Prostate gland (tissue), 2 donors: ENCODE measurements at regions not wholly inside any gene's neighbourhood (a gene's known extent, or its start where the extent isn't known, plus 50 kb on each side); places are given as distances from the start of the nearest gene placed in this dataset.

Source experiments
- DNase-seq: peaks from one replicate; pipeline ENCODE4 v3.0.0-alpha.2; 2019; ENCODE audit warnings: low spot score
- H3K27ac ChIP-seq, 2 donors: fragments of 200-600 bp; sonication (generic); 2 replicates each; pipeline ENCODE4 v1.5.1; 2017 to 2019
- H3K27me3 ChIP-seq: fragments of 200-600 bp; sonication (generic); replicated peaks from 2 replicates; pipeline ENCODE4 v1.5.1; 2019; ENCODE audit not compliant: insufficient read depth
- H3K36me3 ChIP-seq, 2 donors: fragments of 200-600 bp; sonication (generic); 1 replicate in 1 of 2; 2 replicates in 1 of 2; pipeline versions ENCODE4 v1.5.1 to v1.8.1; 2017 to 2019
- H3K4me1 ChIP-seq: fragments of 200-600 bp; sonication (generic); replicated peaks from 2 replicates; pipeline ENCODE4 v1.5.1; 2019
- H3K4me3 ChIP-seq, 2 donors: fragments of 200-600 bp; sonication (generic); 2 replicates each; pipeline ENCODE4 v1.5.1; 2017 to 2019
- H3K9me3 ChIP-seq: fragments of 200-600 bp; sonication (generic); 2 replicates; pipeline ENCODE4 v1.5.1; 2017
- POLR2A ChIP-seq: fragments of 450-650 bp; IDR thresholded peaks from one replicate; pipeline ENCODE4 v1.6.1; 2016; ENCODE audit warnings: antibody characterized with exemption, mild to moderate bottlenecking
- POLR2AphosphoS5 ChIP-seq: sonication (generic); formaldehyde crosslinking; IDR thresholded peaks from one replicate; pipeline ENCODE4 v1.6.1; 2017; ENCODE audit warnings: antibody characterized with exemption
- WGBS: methylation state at CpG from one replicate; pipeline ENCODE4 v1.1.5; 2018; 5-methylcytosine and 5-hydroxymethylcytosine counted together
- intact Hi-C: fragments of 100-400 bp; cut with DNase I; formaldehyde crosslinking; loops from one replicate; pipeline ENCODE4 v1.14.2; 2022
- TF ChIP-seq, protein P1 (sequence below), 4 experiments: fragments of 200-600 bp in 2 of 4; fragments of 450-650 bp in 2 of 4; sonication (generic) in 2 of 4; IDR thresholded peaks; 1 replicate in 3 of 4; 2 replicates in 1 of 4; pipeline ENCODE4 v1.5.1; 2016 to 2019; ENCODE audit warnings: antibody characterized with exemption in 4 of 4, mild to moderate bottlenecking in 2 of 4, moderate library complexity in 2 of 4

- H3K4me1 ChIP-seq, result no peaks in the 10 kb centered on the region
- TF ChIP-seq POLR2A (no peak), POLR2AphosphoS5 (no peak)
- TF ChIP-seq, protein P1, sequence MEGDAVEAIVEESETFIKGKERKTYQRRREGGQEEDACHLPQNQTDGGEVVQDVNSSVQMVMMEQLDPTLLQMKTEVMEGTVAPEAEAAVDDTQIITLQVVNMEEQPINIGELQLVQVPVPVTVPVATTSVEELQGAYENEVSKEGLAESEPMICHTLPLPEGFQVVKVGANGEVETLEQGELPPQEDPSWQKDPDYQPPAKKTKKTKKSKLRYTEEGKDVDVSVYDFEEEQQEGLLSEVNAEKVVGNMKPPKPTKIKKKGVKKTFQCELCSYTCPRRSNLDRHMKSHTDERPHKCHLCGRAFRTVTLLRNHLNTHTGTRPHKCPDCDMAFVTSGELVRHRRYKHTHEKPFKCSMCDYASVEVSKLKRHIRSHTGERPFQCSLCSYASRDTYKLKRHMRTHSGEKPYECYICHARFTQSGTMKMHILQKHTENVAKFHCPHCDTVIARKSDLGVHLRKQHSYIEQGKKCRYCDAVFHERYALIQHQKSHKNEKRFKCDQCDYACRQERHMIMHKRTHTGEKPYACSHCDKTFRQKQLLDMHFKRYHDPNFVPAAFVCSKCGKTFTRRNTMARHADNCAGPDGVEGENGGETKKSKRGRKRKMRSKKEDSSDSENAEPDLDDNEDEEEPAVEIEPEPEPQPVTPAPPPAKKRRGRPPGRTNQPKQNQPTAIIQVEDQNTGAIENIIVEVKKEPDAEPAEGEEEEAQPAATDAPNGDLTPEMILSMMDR (IDR thresholded peaks at IDR 0.05), result no peak
- H3K36me3 ChIP-seq, result no peaks in the 10 kb centered on the region
- no peak overlapping the region for H3K27ac ChIP-seq
- no peaks in the 10 kb centered on the region for H3K9me3 ChIP-seq
- H3K4me3 ChIP-seq, result no peak overlapping the region
- H3K27me3 ChIP-seq, result no peaks in the 10 kb centered on the region
- intact Hi-C loops, result no loop called here
- WGBS, result 50% methylated on average over 6 of the region's 6 CpGs
- DNase-seq, result no peak
Measured at GRCh38 chr16:11429823-11430222, 84.6 kb downstream of the RMI2 start.

DNA sequence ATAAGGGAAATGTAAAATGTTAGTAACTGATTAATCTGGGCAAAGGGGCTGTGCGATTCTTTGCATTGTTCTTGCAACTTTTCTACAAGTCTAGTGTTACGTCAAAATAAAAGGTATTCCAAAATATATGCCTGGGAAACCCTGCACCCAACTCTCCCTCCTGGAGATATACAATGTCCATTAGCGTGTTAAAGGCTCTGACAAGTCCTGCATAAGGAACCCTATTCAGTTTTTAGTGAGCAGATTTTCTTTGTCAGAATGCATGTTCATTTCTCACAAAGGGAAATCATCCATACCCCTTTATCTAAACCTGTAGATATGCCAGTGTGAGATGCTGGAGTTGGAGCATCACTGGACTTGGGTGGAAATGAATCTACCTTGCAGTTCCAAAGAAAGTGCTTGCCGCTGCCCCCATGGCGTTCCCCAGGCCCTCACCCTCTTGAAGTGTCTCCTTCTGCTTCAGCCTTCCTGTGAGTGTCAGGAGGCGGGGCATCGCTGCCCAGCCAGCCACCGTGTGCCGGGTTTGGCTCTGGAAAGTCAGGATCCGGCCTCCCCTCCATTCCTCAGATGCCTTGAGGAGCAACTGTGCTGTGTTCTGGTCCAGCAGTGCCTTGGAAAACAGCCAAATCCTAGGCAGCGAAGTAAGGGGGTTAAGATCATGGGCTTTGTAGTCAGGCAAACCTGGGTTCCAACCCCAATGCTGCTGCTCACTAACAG lies 85.5 kb downstream of the RMI2 start:
- 55% methylated on average over 9 of the region's 11 CpGs for WGBS
- Histone ChIP-seq H3K4me3 (no peak overlapping the region), H3K36me3 (no peaks in the 10 kb centered on the region), H3K27me3 (no peaks in the 10 kb centered on the region), H3K4me1 (no peaks in the 10 kb centered on the region), H3K27ac (no peak overlapping the region), H3K9me3 (no peaks in the 10 kb centered on the region)
- intact Hi-C loops, result no loop called here
- TF ChIP-seq POLR2AphosphoS5 (no peak), POLR2A (no peak)
- TF ChIP-seq, protein P1 (IDR thresholded peaks at IDR 0.05), result no peak
- DNase-seq, result no peak

DNA sequence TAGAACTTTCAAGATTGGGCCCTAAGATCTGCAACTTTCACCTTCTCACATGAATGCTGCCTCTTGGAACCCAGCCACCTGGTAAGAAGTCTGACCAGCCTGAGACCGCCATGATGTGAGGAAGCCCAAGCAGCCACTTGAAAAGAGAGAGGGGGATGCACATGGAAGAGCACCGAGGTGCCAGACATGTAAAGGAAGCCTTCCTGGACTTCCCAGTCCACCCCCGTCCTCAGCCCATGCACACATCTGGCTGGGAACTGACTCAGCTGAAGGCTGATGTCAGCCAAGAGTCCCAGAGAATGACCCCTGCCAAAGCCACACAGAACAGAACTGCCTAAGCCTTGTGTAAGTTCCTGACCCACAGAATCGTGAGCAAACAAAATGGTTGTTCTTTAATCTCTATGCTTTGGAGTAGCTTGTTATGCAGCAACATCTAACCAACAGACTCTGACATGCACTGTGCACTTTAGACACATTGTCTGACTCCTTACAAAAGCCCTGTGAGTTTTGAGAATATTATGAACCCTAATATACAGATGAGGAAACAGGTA lies 86.7 kb downstream of the RMI2 start:
- intact Hi-C loops, result no loop called here
- TF ChIP-seq, protein P1 (IDR thresholded peaks at IDR 0.05), result no peak
- DNase-seq, result no peak

DNA sequence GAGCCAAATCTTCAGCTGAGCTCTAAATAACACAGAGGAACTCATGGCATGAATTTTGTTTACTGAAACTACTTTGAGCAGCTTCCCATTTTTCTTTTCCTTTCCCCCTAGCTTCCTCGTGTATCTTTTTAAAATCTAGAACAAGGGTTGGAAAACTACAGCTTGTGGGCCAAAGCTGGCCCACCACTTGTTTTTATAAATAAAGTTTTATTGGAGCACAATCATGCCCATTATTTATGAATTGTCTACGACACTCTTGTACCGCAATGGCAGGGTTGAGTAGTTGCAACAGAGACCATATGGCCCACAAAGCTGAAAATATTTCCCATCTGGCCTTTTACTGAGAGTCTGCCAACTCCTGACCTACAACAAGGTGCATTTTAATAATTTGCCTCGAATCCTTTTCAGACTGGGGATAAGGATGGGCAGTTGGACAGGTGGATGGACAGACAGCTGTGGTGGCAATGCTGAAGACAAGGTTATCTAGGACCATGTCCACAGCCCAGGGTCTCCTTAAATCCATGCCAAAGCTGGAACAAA lies 87.7 kb downstream of the RMI2 start:
- Histone ChIP-seq H3K27ac (no peak overlapping the region), H3K36me3 (no peaks in the 10 kb centered on the region), H3K4me3 (no peak overlapping the region), H3K9me3 (no peaks in the 10 kb centered on the region), H3K27me3 (no peaks in the 10 kb centered on the region), H3K4me1 (no peaks in the 10 kb centered on the region)
- no peak for TF ChIP-seq POLR2AphosphoS5
- TF ChIP-seq POLR2A, result no peak
- TF ChIP-seq, protein P1 (IDR thresholded peaks at IDR 0.05), result no peak
- DNase-seq, result no peak
- intact Hi-C loops, result no loop called here
- 82% methylated on average over 4 of the region's 4 CpGs for WGBS

More for the DNA sequence above, 86.7 kb downstream of the RMI2 start:
- Histone ChIP-seq H3K4me1 (no peaks in the 10 kb centered on the region), H3K27me3 (no peaks in the 10 kb centered on the region), H3K4me3 (no peak overlapping the region), H3K27ac (no peak overlapping the region), H3K36me3 (no peaks in the 10 kb centered on the region), H3K9me3 (no peaks in the 10 kb centered on the region)
- 81% methylated on average over 4 of the region's 4 CpGs for whole genome bisulfite sequencing

- H3K4me1 ChIP-seq, result no peaks in the 10 kb centered on the region
- H3K36me3 ChIP-seq, result no peaks in the 10 kb centered on the region
- intact Hi-C loops, result no loop called here
- TF ChIP-seq POLR2AphosphoS5 (no peak), POLR2A (no peak)
- TF ChIP-seq, protein P1 (IDR thresholded peaks at IDR 0.05), result no peak
- H3K9me3 ChIP-seq, result no peaks in the 10 kb centered on the region
- DNase-seq, result no peak
- no peak overlapping the region for H3K27ac ChIP-seq
- WGBS, result 89% methylated on average over 10 of the region's 11 CpGs
- no peaks in the 10 kb centered on the region for H3K27me3 ChIP-seq
- no peak overlapping the region for H3K4me3 ChIP-seq
Measured at GRCh38 chr16:11435576-11435975, 90.3 kb downstream of the RMI2 start.
